GM21381 (cell line): ENCODE measurements at regions not wholly inside any gene's neighbourhood (a gene's known extent, or its start where the extent isn't known, plus 50 kb on each side); places are given as distances from the start of the nearest gene placed in this dataset.
"Not testable (repeated sequence)": the region's sequence is repeated elsewhere in the genome, so short reads cannot be mapped to it uniquely, and the experiment has no call there.

Source experiments
- ATAC-seq: cut with Tn5 transposase; IDR thresholded peaks from one replicate; pipeline ENCODE4 v1.9.1; 2021; ENCODE audit warnings: mild to moderate bottlenecking, moderate library complexity; ENCODE audit not compliant: unreplicated experiment

DNA sequence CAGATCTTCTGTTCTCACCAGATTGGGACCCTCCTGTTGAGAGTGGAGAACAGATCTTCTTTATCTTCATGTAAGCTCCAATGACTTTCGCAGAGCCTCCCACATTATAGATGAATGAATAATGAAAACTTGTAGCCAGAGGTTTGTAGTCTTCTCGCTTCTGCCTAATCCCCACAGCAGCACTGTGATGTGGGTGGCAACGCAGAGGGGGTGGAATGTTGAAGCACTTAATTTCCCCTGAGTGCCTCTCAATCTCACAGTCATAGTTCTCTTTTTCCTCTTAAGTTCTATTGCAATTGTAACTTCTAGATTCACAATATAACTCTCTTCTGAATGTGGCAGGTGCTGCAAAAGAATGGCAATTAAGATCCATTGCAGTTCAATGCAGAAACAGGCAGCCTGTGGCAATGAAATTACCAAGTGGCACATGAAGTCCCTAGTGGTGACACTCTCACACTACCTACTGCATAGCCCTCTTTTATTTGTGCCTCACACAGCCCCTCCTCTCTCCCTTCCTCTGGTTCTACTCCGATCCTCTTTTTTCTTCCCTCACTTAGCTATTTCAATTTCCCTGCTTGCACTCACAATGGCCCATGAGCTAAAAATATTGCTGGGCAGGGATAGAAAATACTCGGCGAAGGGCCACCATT, 281.9 kb downstream of the UBE3D start:
- no peak for ATAC-seq

DNA sequence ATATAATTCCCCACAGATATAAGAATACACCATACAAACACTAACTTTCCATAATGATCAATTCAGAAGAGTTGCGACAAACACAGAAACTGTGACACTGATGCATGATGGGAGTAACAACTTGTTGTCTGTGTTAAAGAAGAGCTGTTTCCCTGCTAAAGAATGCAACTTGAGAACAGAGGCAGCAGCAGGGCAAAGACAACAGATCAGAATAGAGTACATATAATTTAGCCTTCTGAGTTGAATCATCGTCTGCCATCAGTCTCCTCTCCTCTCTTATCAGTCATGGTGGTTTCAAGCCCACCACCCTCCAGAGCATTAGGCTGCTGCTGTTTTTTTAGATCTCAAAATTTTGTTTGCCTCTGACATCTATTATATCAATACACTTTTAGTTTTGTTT, 280.4 kb downstream of the UBE3D start:
- no peak for ATAC-seq

DNA sequence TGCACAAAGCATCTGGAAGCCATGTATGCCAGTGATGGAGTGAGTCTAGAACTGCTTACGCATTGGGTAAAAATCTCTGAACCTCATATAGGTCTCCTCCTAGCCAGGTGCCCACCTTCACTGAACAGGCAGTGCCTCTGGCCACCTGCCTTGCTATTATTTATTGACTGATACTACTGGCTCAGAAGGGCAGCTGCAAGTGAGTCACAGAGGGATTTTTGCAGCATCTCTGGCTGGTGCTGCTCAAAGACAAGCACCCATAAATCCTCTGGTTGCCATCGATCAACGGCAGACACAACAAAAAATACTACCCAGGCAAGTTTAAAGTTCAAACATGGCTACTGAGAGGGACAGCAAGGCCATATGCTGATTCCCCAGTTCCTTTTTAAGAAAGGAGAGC, 279.4 kb downstream of the UBE3D start:
- no peak for ATAC-seq

DNA sequence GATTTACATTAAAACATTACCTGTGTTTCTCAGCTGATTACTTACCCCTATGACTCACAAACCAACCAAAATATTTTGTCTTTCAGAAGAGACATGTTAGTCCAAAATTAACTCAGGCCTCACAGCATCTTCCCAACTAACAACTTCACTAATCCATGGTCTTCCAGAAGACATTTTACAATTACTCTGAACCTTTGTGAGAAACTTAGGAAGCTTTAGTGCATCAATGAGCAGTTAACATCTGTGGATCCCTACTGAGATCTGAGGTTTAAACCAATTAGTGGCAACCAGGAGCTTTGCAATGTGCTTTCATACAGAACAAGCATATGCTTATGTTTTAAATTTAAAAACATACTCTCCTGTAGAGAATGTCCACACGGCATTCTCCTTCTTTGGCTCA, 269.7 kb downstream of the UBE3D start:
- no peak for ATAC-seq

DNA sequence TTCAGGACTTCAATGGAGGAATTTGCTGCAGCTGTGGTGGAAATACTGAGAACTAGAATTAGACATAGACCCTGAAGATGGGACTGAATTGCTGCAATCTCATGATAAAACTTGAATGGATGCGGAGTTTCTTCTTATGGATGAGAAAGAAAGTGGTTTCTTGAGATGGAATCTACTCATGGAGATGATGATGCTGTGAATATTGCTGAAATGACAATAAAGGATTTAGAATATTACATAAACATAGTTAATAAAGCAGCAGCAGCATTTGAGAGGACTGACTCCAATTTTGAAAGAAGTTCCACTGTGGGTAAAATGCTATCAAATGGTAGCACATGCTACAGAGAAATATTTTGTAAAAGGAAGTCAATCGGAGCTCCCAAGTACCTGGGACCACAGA, 264.6 kb downstream of the UBE3D start:
- no peak for ATAC-seq

DNA sequence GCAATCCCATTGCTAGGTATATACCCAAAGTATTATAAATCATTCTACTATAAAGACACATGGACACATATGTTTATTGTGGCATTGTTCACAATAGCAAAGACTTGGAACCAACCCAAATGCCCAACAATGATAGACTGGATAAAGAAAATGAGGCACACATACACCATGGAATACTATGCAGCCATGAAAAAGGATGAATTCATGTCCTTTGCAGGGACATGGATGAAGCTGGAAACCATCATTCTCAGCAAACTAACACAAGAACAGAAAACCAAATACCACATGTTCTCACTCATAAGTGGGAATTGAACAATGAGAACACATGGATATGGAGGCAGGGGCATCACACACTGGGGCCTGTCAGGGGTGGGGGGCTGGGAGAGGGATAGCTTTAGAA, 249.4 kb downstream of the UBE3D start:
- ATAC-seq, result not testable (repeated sequence)

DNA sequence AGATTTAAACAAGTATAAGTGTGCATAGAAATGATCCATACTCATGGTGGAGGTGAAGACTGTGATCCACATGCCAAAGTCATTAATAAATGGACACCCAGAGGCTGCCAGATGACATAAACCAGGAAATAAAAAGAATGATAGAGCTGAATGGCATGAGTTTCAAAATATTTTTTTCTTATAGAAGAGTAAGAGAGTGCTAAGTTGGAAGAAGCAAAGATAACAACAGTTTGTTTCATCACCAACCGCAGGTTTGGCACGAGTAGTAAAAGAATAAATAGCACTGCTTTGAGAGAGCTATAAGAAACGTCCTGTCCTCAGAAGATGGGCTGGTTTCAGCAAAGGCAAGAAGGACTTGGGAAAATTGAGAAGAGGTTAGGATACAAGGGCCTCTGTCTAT, 246.9 kb downstream of the UBE3D start:
- no peak for ATAC-seq

DNA sequence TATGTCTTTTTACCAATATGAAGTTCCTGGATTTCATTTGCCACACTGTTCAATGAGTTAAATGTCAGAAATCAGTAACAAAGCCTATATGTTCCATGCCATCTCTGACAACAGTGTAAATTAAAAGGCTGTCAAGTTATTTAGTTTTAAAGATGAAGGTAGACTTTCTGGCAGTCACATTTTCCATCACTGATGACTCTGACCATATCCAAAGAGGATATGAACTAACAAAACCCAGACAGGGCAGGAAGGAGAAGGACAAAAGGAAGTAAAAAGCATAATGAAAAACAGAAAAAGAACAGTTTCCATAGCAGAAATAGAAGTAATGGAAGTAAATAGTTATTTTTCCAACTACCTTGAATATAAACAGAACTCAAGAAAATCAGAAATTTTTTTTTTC, 242.3 kb downstream of the UBE3D start:
- no peak for ATAC-seq

DNA sequence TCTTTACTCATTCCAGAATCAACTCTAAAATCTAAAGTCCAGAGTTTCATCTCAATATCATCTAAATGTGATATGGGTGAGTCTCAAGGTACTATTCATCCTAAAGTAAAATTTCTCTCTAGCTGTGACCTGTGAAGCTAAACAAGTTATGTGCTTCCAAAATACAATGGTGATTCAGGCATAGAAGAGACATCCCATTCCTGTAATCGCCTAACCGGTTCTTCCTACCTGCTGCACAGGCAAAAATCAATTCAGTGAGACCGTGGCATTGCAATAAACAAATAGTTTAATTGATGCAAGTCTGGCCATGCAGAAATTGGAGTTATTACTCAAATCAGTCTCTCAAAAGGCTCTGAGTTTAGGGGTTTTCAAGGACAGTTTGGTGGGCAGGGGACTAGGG, 232.8 kb downstream of the UBE3D start:
- no peak for ATAC-seq

DNA sequence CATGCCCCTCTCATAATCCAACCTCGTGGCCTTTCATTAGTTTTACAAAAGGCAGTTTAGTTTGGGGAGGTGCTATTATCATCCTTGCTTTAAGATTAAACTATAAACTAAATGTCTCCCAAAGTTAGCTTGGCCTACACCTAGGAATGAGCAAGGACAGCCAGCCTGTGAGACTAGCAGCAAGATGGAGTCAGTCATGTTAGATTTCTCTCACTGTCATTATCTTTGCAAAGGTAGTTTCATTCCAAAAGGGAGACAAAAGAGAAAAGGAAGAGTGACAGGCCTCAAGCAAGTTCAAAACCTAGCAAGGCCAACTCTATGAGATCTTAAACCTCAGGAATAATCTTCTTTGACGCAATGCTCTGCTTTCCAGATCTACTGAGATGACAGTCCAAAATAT, 232.2 kb downstream of the UBE3D start:
- ATAC-seq, result no peak

DNA sequence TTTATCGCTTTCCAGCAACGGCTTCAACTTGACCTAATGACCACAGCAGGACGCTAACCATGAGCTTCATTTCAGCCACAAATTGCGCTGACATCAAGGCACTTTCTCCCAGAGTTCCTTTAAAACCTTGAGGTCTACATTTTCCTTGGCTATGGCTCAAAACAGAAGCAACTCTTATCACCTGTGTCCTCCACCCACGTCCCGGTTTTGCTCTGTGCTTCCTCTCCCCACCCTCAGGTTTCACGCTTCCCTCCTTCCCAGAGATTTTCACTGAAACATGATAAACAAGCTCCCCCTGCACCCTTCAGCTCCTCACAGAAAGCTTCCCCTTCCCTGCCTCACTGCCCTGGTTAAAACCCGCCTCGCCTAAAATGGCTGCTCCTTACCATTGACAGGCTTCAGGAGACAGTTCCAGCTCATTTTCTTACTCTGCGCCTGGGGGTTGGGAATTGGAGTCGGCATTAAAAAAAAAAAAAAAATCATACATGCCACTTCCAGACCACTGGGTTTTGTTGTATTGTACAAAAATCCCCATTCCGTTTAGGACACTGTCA, 229.5 kb downstream of the UBE3D start:
- ATAC-seq, result no peak

DNA sequence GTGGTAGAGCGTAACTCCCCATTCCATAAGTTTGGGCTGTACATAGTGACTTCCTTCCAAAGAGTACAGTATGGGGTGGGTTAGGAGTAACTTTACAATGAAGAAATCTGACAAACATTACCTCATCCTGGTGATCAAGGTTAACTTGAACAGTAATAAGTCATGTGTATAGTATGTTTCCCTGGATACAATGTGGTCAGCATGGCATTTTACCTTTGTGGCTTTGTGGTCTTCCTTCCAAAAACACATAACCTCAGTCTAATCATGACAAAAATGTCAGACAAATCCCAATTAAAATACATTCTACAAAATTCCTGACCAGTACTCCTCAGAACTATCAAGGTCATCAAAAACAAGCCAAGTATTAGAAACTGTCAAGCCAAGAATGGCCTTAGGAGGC, 225.1 kb downstream of the UBE3D start:
- ATAC-seq, result no peak

DNA sequence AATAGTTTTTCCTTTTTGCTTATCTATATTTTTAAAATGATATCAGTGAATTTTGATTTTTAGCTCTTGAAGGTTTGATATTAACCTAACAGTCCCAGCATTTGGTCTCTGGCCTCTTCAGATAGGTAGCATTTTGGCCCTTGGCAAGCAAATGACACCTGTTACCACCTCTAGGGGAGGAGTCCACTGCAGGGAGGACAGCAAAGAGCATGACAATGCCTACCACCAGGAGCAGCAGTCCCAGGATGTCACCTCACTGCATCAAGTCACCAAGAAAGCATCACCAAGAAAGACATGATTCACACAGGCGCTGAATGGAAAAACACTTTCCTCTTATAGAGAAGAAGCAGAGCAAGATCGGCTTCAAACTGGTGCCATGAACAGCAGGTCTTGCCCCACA, 224.3 kb downstream of the UBE3D start:
- ATAC-seq, result no peak
